GM18508 (cell line): ENCODE measurements at regions not wholly inside any gene's neighbourhood (a gene's known extent, or its start where the extent isn't known, plus 50 kb on each side); places are given as distances from the start of the nearest gene placed in this dataset.

Source experiments
- ATAC-seq: cut with Tn5 transposase; IDR thresholded peaks from one replicate; pipeline ENCODE4 v1.9.1; 2021; ENCODE audit warnings: moderate number of reproducible peaks; ENCODE audit not compliant: insufficient read depth, unreplicated experiment

DNA sequence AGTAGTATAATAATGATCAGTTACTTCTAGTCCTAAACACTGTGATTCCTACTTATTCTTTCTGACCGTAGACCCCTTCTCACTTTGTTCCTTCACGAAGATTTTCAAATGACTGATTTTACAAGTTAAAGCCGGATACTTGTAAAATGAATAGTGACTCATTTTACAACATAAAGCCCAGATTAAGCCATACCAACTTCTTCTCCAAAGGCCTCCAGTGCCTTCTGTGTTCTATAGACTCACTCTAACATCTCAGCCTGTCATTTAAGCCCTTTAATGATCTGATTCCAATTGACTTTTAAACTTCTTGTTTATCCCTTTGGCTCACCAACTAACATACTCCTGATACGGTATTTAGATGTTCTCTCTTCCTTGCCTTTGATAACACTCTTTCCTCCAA is 480.0 kb upstream of the HS3ST1 start:
- no peak for ATAC-seq

DNA sequence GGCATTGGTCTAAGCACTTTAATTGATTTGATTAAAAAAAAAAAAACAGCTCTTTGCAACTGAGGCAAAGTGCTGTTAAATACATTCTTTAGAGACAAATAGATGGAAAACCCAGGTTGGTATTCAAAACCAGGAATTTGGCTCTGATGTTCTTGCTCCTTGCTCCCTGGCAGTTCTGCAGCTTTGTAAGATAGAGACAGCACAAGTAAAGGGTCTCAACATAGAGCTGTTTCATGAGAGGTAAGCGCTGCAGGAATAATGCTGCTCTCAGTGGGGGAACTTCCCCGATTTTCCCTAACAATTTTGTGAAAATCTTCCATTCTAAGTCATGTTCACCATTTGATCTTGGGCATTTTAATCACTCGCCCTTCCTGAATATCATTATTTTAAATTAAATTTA is 479.5 kb upstream of the HS3ST1 start:
- ATAC-seq: no peak

DNA sequence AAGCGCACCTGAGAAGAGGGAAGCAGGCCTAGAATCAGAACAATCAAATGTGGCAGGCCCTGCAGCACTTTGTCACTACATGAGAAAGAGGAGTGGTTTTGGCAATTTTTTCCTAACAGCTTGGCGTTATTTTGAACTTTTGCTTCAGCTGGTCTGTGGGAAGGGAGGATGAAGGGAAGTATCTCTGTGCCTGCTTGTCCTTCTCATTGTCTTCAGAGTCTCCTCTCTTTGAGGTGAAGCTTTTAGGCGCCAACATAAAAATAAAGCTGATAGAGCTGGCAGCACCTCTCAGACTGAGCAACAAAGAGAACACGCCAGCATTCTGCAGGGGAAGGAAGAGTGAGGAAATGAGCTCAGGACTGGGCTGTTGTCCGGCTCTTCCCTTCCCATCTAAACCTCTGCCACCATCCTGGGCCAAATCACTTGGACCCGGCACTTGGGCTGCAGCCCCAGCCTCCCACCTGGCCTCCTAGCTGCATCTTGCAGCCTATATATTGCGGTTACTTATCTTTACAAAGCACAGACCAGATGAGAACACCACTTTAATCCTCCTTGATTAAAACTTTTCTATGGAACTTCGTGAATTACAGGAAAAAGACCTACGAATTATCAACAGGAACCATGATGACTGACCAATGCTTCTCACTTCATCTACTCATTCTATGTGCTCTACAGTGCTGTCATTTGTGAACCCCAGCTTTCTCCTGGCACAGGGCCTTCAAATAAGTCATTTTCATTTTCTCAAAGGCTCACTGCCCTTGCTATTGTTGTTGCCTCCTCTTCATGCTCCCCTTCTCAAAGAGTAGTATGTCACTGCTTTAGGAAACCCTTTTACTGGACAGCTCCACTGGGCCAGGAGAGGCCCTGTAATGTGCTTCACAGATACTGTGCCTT is 476.4 kb upstream of the HS3ST1 start:
- ATAC-seq: no peak

DNA sequence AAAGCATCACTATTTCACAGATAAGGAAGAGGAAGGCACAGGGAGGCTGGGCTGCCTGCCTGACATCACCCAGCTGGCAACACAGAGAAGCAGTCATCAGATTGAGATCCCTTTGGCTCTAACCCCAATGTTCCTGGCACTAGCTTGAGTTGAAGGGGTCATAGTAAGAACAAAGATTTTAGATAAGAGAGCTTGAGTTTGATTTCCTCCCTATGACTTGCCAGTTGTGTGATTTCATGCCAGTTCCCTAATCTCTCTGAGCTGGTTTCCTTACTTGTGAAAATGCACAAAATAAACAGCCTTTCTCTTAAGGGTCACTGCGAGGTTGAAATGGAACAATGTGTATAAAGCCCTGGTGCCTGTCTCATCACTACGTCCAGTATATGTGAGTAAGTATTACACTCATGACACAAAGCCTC is 475.4 kb upstream of the HS3ST1 start:
- no peak for ATAC-seq

DNA sequence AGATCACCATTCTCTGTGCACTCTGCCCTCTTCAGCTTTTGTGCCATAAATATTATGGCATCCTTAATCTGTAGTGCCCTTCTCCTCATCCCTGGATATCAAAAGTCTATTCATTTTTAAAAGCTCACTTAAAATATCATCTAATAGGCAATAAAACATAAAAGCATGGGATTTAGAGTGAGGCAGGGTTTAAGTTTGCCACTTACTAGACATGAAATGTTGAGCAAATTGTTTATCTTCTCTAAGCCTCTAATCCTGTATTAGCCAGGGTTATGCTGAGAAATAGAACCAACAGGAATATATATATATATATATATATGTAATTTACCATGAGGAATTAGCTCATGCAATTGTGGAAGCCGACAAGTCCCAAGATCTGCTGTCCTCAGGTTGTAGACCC is 472.4 kb upstream of the HS3ST1 start:
- ATAC-seq: no peak

DNA sequence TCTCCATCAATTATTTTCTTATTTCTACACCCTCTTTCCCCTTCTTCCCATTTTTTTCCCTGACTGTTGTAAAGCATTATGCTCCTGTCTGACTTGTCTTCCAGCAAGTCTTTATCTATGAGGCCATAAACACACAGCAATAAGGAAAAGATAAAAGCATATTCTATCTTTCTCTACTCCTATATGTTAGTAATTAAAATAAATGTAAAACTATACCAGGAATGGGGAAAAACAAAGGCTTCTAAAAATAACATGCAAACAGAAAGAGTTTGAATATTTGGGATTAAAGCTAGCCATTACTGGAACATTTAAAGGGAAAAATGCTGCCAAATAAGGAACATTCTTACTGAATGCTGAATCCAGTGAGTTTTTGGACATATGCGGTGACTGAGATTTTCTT is 471.7 kb upstream of the HS3ST1 start:
- ATAC-seq: no peak

DNA sequence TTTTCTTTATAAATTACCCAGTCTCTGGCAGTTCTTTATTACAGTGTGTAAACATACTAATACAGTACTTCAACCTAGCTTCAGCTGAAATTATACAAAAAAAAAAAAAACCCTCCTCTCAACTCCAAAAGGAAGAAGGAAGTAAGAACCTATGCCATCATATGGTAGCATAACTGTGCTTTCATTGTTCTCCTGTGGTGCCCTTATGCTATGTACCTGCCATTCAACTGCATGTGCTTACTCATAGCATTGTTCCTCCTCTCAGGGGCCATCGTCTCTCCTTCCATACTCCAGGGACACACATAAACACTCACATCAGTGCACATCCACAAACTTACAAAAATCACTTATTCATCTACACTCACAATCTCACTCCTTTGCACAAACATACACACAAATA is 470.1 kb upstream of the HS3ST1 start:
- no peak for ATAC-seq

DNA sequence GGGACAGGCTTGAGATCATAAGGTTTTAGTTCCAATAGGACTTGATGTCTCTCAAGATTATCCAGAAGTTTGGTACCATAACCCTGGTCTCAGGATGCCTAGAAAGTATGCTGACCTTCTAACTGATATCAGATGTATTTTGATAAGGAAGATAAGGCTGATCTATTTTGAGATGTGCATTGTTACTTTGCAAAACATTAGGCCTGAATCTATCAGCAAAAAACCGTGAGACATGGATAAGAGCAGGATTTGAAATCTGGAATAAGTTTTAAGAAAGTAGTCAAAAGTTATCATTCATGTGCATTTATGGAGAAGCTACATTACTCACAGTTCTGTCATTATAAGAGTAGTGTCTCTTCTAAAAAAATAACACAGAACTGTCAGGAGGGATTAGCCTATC is 467.1 kb upstream of the HS3ST1 start:
- ATAC-seq: no peak

DNA sequence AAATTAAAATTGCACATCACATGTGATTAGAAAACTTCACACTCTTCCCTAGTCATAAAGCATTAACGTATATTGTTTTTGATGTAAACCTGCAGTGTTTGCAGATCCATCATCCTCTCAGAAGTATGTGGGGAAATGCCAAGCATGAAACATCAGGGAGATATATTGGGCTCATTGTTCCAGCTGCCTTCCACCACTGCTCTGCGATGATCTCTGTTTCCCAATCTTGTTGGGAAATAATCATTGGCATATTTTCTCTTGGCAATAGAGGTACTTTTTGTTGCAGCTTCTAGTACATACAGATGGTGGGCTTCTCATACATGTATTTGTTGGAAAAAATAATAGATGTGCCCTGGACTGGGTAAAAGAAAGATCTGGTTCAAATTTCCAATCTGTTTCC is 466.3 kb upstream of the HS3ST1 start:
- no peak for ATAC-seq

DNA sequence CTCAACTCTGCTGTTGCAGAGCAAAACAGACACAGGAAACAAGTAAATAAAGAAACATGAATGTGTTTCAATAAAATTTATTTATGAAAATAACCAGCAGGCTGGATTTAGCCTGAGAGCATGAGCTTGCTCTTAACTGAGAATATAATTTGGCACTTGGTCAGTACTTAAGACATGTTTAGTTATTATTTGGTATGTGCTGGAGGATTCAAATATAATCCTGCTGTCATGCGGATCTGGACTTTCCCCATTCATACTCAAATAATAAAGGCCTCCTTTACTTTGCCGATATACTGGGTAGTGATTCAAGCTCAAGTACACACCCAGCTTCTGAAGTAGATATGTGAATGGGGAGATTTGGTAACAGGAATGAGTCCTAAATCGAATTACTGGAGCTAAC is 465.5 kb upstream of the HS3ST1 start:
- ATAC-seq: no peak

DNA sequence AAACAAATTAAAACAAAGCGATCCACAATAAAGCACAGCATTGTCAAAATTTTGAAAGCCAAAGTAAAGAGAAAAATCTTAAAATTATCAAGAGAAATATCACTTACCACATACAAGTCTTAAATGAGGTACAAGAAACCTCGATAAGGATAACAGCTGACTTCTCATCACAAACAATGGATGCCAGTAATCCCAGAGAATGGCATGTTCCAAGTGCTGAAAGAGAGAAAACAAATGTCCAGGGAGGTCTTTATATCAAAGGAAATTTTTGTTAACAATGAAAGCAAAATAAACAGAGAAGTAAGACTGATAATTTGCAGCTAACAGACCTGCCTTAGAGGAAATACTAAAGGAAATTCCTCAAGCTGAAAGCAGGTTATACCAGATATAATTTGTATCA is 460.4 kb upstream of the HS3ST1 start:
- ATAC-seq: no peak

DNA sequence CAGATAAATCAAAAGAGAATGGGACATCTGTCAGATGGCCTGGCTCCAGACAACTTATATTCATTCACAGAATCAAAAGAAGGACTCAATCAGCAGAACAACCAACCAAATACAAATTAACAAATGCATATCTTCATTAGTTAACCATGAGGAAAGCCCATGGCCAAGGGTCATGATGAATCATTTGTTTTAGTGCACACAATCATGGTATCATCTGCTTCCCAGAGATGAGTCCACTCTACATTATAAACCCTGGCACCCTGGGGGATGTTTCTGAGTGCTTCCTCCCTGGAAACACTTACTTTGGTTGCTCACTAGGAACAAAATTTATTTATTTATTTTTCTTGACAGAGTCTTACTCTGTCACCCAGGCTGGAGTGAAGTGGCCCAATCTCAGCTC is 453.3 kb upstream of the HS3ST1 start:
- no peak for ATAC-seq

DNA sequence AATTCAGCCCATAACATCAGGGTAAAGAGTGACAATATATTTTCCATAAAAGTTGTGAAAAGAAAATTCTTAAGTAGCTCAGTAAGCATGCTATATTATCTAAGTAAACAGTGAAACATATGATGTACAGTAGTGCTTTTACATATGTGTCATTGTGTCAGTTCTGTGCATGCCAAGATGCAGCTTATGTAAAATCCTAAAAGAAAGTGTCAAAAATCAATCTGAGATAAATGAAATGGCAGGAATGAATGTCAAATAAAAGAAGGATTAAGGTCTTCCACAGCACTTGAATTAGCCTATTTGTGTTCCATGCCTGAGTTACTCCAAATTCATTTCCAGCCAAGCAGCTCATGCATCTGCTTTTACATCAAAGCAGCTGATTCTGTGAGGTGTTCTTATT is 452.7 kb upstream of the HS3ST1 start:
- no peak for ATAC-seq

DNA sequence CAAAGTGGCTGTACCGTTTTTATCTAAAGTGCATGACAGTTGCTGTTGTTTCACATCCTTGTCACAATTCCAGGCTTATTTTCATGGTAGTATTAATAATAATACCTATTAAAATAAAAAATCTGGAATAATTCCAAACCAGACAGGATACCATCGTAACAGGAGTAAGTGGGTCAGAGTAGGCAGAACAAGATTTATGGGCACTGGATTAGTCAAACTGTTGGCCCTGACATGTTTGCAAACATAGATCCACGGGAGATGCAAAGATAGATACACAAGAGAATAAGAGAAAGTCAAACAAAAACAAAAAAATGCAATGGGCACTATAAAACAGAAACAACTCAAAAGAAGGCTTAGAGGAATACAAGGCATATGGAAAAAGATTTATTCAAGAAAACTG is 449.5 kb upstream of the HS3ST1 start:
- no peak for ATAC-seq

DNA sequence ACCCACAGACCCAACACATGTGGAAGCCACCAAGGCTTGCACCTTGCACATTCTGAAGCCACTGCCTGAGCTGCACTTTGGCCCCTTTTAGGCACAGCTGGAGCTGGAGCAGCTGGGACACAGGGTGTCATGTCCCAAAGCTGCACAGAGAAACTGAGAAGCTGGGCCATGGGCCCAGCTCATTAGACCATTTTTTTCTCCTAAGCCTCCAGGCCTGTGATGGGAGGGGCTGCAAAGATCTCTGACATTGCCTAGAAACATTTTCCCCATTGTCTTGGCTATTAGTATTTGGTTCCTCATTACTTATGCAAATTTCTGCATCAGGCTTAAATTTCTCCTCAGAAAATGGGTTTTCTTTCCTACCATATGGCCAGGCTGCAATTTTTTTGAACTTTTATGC is 447.4 kb upstream of the HS3ST1 start:
- ATAC-seq: no peak

DNA sequence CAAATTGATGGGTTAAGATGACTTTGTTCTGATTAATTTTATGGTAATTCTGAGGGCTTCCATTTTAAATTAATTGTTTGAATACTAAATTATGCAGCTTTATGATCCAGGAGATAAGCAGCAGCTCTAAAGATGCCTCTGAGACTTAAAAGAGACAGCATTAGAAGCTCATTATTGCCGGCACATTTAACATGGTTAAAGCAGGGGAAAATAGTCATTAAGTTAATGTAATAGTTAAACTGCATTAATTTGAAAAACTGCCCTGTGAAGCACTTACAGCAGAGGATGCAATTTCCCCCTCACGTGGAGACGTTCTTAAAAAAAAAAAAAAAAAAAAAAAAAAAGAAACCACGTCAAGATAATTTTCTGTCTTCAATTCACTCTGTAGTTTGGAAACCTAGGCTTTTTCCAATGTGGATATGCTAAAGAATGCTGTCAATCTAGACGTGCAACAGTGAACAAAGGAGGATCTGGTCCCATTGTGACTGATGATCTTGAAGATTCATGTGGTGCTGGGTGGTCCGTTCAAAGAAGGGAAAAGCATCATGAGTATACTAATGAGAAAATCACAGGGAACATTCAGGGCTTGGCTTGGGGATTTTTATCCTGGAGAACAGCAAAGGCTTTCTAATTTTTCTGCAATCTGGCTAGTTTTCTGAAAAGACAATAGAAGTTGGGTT is 440.6 kb upstream of the HS3ST1 start:
- no peak for ATAC-seq

DNA sequence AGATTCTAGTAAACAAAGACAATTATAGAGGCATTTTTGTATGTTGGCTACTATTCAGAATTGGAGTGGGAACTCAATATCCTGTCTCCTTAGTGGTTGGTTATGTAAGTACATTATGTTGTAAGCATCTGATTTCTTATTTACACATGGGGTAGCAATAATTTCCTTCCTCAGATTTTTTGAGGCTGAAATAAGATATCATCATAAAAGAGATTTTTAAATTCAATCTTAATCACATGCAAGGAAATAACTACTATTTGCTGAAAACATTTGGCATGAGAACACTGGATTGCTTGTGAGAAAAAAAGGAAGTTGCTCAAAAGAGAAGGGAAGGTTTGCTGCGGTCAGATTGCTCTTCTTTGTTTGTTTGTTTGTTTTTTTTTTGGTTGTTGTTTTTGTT is 437.7 kb upstream of the HS3ST1 start:
- no peak for ATAC-seq

DNA sequence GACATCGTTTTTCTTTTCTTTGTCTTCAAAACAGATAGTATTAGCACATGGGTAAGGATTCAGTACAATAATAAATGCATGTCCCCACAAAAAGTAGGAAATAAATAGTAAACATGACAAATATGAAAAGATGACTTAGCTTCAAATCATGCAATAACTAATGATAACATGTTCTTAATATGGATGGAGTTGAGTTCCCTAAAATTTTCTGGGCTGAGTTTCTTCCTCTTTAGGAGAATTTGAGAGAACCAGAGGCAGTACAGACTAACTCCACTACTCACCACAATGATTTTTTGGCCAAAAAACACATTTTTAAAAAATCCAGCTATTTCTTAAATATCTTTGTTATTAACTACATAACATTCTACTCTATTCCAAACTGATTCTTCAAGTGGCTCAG is 432.3 kb upstream of the HS3ST1 start:
- ATAC-seq: no peak

DNA sequence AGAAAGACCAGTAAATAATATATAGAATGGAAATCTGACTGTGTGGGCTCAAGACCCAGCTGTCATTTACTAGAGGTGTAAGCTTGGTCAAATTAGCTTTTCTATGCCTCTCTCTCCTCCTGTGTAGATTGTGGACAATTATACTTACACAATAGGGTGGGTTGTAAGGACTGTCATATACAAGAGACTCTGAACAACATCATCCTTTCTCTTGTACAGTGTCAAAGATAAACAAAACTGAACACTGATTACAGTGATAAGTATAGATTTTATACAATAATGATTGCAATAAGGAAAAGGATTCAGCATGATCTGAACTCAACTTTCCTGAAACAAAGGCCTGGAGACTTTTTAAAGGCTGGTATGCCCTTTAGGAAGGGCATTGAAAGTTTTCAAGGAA is 429.2 kb upstream of the HS3ST1 start:
- no peak for ATAC-seq

DNA sequence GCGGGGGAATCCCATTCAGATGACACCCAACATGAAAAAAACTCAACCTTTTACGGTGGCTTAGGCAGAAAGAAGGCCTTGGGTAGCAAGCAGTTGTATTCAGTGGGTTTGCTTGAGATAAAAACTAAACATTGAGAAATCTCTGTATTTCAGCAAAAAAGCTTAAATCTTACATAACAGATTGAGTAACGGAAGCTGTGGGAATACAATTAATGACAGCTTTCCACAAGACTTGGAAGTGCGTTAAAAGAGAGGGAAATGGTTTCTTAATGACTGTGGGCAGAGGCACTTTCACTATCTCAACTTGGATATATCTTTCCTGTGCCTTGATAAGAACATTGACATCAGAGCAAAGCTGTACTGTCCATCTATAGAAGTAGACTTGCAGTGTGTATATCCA is 418.5 kb upstream of the HS3ST1 start:
- ATAC-seq: no peak

DNA sequence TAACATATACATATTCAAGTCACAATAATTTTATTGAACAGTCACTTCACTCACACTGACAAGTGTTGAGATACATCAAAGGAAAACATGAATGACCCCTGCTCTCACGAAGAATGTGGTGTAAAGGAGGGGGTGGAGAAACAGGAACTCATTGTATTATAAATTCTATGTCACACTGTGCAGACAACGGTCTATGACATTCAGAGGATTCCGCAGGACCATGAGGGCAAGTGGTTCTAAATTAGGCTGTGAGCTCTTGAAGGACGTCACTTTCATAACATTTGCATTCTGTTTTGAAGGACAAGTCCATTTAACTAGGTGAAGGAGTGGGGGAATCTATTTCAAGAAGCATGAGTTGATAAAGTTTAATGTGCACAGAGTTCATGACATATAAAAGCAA is 415.2 kb upstream of the HS3ST1 start:
- ATAC-seq: no peak

DNA sequence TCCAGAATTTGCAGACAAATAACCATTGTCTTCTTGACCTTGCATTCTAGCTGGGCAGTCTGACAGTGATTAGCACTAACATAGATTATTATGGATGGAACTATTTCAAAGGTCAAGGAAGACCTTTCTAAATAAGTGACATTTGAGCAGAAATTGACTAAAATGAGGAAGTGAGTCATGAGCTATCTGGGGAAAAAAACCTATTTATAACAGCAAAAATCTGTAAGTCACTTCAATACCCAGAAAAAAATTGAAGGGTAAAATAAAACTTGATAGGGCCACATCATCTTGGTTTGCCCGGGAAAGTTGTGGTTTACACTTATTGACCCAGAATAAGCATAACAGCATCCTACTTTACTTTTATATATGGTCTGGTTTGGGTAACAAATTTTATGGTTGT is 414.6 kb upstream of the HS3ST1 start:
- ATAC-seq: no peak
